Neural cell (in vitro differentiated cells): ENCODE measurements at regions not wholly inside any gene's neighbourhood (a gene's known extent, or its start where the extent isn't known, plus 50 kb on each side); places are given as distances from the start of the nearest gene placed in this dataset.
A peak's percentile ranks its signal among the peaks of the same experiment; 100 is the strongest.

Experiments used
- EP300 ChIP-seq: fragments of 450-650 bp; conservative IDR thresholded peaks from 2 replicates; pipeline ENCODE4 v1.6.1; 2014; ENCODE audit warnings: antibody characterized with exemption, mild to moderate bottlenecking, moderate library complexity; ENCODE audit not compliant: poor library complexity, severe bottlenecking
- EZH2 ChIP-seq: fragments of 200-600, 300-800 bp; shearing (Covaris generic), sonication (generic); IDR thresholded peaks from 2 replicates; pipeline ENCODE4 v1.6.1; 2014; ENCODE audit warnings: antibody characterized with exemption, low read length, borderline replicate concordance, mild to moderate bottlenecking; ENCODE audit not compliant: insufficient read depth, poor library complexity, severe bottlenecking
- MXI1 ChIP-seq: fragments of 450-650 bp; conservative IDR thresholded peaks from 2 replicates; pipeline ENCODE4 v1.6.1; 2014; ENCODE audit warnings: antibody characterized with exemption, mild to moderate bottlenecking; ENCODE audit not compliant: poor library complexity, severe bottlenecking
- POLR2AphosphoS5 ChIP-seq: IDR thresholded peaks from 2 replicates; pipeline ENCODE4 v1.6.1; 2012
- SMC3 ChIP-seq: fragments of 450-650 bp; conservative IDR thresholded peaks from 2 replicates; pipeline ENCODE4 v1.6.1; 2014; ENCODE audit warnings: antibody characterized with exemption, mild to moderate bottlenecking, moderate library complexity; ENCODE audit not compliant: poor library complexity
- TF ChIP-seq, protein P1 (sequence below): fragments of 450-650 bp; IDR thresholded peaks from 2 replicates; pipeline ENCODE4 v1.5.1; 2014; ENCODE audit warnings: antibody characterized with exemption, mild to moderate bottlenecking, moderate library complexity; ENCODE audit not compliant: poor library complexity, severe bottlenecking

DNA sequence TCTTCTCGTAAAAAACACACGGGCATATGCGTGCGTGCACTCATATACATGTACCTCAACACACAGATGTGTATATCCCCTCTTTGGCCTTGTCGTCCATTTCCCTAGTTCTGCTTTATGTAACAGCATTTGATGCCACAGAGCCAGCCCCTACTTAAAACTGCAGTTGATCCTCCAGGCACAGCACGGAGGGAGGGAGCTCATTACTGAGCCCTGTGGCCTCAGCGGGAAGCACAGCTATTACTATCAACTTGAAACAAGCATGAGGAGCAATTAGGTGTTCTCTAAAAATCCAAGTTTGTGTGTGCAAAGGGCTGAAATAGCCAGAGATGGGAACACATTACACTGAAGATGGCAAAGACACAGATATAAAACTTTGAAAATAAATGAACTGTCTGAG, 580.9 kb downstream of the GLRX3 start:
- TF ChIP-seq, protein P1, sequence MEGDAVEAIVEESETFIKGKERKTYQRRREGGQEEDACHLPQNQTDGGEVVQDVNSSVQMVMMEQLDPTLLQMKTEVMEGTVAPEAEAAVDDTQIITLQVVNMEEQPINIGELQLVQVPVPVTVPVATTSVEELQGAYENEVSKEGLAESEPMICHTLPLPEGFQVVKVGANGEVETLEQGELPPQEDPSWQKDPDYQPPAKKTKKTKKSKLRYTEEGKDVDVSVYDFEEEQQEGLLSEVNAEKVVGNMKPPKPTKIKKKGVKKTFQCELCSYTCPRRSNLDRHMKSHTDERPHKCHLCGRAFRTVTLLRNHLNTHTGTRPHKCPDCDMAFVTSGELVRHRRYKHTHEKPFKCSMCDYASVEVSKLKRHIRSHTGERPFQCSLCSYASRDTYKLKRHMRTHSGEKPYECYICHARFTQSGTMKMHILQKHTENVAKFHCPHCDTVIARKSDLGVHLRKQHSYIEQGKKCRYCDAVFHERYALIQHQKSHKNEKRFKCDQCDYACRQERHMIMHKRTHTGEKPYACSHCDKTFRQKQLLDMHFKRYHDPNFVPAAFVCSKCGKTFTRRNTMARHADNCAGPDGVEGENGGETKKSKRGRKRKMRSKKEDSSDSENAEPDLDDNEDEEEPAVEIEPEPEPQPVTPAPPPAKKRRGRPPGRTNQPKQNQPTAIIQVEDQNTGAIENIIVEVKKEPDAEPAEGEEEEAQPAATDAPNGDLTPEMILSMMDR = peak; percentile 30
- TF ChIP-seq EP300 = no peak
- no peak for TF ChIP-seq SMC3
- no peak for TF ChIP-seq EZH2
- TF ChIP-seq MXI1 = no peak
- no peak for TF ChIP-seq POLR2AphosphoS5
